Panc1 (cell line): ENCODE measurements at regions not wholly inside any gene's neighbourhood (a gene's known extent, or its start where the extent isn't known, plus 50 kb on each side); places are given as distances from the start of the nearest gene placed in this dataset.

ENCODE experiments used
- POLR2AphosphoS5 ChIP-seq: IDR thresholded peaks from 2 replicates; pipeline ENCODE4 v1.6.1; 2012; ENCODE audit warnings: mild to moderate bottlenecking, low read depth, low read length, moderate library complexity
- TF ChIP-seq, protein P1 (sequence below): fragments of 450-650 bp; IDR thresholded peaks from 2 replicates; pipeline ENCODE4 v1.5.1; 2017; ENCODE audit warnings: mild to moderate bottlenecking

DNA sequence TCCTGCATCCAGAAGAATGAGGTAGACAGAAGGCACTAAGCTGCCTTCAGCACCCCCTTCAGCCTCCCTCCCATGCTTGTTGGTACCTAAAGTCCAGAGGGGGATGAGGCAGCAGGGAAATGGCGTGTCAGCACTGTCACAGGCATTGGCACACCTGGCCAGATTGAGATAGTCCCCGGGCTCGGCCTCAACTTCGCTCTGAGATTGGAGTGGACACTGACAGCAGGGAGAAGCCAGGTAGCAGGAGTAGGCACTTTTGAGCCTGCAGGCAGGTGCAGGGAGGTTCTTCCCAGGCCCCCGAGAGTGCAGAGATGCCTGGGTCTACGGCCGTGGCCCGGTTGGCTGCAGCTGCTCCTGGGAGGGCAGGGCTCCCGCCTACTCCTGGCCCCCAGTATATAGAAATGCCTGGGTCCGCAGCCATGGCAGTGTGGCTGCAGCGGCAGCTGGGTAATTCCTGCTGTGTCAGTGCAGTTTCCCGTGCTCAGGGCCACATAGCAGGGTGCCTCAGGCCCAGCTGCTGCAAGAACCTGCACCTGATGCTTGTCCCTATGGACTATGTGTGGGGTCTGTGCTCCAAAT lies 160.3 kb downstream of the SLITRK6 start:
- TF ChIP-seq, protein P1, sequence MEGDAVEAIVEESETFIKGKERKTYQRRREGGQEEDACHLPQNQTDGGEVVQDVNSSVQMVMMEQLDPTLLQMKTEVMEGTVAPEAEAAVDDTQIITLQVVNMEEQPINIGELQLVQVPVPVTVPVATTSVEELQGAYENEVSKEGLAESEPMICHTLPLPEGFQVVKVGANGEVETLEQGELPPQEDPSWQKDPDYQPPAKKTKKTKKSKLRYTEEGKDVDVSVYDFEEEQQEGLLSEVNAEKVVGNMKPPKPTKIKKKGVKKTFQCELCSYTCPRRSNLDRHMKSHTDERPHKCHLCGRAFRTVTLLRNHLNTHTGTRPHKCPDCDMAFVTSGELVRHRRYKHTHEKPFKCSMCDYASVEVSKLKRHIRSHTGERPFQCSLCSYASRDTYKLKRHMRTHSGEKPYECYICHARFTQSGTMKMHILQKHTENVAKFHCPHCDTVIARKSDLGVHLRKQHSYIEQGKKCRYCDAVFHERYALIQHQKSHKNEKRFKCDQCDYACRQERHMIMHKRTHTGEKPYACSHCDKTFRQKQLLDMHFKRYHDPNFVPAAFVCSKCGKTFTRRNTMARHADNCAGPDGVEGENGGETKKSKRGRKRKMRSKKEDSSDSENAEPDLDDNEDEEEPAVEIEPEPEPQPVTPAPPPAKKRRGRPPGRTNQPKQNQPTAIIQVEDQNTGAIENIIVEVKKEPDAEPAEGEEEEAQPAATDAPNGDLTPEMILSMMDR: no peak
- no peak for TF ChIP-seq POLR2AphosphoS5
